Transverse colon (tissue), 3 donors: ENCODE measurements at regions not wholly inside any gene's neighbourhood (a gene's known extent, or its start where the extent isn't known, plus 50 kb on each side); places are given as distances from the start of the nearest gene placed in this dataset.

Experiments
- POLR2A ChIP-seq: fragments of 450-650 bp; IDR thresholded peaks from one replicate; pipeline ENCODE4 v1.6.1; 2016; ENCODE audit warnings: antibody characterized with exemption, mild to moderate bottlenecking, moderate library complexity
- TF ChIP-seq, protein P1 (sequence below), 5 experiments: fragments of 200-600 bp in 3 of 5; fragments of 450-650 bp in 2 of 5; sonication (generic) in 3 of 5; IDR thresholded peaks; 1 replicate in 2 of 5; 2 replicates in 3 of 5; pipeline ENCODE4 v1.5.1; 2016 to 2017; ENCODE audit warnings: antibody characterized with exemption in 5 of 5, inconsistent platforms in 3 of 5, mild to moderate bottlenecking in 2 of 5, moderate library complexity in 1 of 5

DNA sequence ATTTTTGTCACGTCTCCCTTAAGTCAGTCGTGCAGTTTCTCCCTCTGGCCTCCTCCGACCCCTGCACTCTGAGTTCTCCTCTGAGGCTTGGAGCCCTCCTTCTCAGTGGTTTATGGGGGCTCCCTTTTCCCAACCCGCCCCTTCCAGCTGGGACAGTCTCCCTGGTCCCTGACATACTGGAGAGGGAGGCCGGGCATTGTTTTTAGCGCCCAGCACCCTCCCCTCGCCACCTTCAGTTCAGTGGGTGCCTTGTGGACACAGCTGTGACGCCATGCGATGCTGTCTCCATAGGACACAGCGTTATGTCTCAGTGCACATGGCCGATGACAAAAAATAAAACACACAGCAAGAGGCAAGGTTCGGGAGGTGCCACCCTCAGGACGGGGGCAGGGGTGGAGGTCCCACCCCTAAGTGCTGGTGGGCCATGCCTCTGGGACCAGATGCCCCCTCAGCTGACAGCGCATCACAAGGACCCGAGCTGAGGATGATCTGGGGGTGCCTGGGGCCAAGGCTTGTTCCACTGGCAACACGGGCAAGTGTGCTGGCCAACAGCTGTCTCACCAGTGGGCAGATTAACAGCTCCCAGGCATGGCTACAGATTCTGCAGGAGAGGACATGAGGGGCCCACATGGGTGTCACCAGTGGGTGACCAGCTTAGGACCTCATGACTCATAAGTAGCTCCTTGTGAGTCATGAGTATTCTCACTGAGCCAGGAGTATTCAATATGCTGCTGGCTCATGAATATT, 81.6 kb downstream of the PLXNA1 start:
- TF ChIP-seq, protein P1, sequence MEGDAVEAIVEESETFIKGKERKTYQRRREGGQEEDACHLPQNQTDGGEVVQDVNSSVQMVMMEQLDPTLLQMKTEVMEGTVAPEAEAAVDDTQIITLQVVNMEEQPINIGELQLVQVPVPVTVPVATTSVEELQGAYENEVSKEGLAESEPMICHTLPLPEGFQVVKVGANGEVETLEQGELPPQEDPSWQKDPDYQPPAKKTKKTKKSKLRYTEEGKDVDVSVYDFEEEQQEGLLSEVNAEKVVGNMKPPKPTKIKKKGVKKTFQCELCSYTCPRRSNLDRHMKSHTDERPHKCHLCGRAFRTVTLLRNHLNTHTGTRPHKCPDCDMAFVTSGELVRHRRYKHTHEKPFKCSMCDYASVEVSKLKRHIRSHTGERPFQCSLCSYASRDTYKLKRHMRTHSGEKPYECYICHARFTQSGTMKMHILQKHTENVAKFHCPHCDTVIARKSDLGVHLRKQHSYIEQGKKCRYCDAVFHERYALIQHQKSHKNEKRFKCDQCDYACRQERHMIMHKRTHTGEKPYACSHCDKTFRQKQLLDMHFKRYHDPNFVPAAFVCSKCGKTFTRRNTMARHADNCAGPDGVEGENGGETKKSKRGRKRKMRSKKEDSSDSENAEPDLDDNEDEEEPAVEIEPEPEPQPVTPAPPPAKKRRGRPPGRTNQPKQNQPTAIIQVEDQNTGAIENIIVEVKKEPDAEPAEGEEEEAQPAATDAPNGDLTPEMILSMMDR (IDR thresholded peaks at IDR 0.05) = no peak
- TF ChIP-seq POLR2A = no peak
